Activated CD4-positive, alpha-beta T cell treated with anti-CD3 and anti-CD28 coated beads for 24 hours (primary cell): ENCODE measurements at regions not wholly inside any gene's neighbourhood (a gene's known extent, or its start where the extent isn't known, plus 50 kb on each side); places are given as distances from the start of the nearest gene placed in this dataset.

Source experiments
- DNase-seq, 2 donors: peaks; one replicate each; pipeline ENCODE4 v3.0.0-alpha.2; 2020; ENCODE audit warnings: low read depth in 2 of 2

- DNase-seq: no peak
These were observed 86.1 kb upstream of the CD83 start for GRCh38 chr6:14031516-14031915.

DNA sequence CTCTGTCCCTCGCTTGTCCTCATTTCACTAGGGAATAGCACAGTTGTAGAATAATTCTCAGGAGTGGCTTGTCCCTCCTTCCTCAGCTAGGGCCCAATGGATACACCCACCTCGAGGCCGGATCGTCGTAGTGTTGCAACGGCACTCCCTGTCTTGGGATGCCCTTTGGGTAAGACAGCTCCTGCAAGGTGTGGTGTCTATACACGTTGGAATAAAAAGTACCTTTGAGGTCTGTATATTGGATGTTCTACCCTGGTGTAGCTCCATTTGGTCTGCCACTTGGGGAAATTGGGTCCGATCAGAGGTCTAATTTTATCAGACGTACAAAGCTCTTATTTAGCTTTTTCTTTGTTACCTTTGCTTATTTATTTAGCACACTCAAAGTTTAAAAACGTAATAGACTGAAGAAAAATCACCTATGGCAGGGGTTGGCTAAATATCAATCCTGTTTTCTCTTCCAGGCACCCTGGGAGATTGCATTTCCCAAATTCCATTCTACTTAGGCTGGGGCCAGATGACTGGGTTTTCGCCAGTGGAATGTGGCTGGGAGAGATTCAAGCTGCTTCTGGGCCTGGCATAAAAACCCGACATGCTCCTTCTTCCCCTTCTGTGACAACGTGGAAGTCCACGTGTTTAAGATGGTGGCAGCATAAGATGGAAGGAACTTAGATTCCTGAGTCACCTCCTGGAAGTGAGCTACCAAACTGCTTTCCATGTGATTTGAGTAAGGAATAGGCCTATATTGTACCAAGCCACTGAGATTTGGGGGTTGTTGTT is 82.3 kb upstream of the CD83 start:
- no peak for DNase-seq

DNA sequence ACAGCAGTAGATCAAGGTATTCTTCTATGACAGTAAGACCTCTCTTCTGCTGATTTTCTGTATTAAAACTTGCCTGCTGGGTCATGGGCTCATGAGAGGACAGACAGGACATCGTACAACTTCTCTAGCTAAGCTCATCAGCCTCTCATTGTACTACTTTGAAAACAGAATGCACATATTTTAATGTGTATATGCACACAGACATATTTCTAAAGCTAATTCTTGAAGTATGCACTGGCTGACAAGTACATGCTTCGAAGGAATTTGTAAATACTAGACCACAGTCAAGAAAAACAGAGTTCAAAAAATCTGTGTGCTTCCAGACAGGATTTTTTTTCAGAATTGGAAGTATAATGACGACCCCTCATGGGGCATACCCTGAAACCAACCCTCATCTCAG is 81.7 kb upstream of the CD83 start:
- no peak for DNase-seq

- no peak for DNase-seq
These were observed 80.7 kb upstream of the CD83 start for GRCh38 chr6:14036911-14037310.

DNA sequence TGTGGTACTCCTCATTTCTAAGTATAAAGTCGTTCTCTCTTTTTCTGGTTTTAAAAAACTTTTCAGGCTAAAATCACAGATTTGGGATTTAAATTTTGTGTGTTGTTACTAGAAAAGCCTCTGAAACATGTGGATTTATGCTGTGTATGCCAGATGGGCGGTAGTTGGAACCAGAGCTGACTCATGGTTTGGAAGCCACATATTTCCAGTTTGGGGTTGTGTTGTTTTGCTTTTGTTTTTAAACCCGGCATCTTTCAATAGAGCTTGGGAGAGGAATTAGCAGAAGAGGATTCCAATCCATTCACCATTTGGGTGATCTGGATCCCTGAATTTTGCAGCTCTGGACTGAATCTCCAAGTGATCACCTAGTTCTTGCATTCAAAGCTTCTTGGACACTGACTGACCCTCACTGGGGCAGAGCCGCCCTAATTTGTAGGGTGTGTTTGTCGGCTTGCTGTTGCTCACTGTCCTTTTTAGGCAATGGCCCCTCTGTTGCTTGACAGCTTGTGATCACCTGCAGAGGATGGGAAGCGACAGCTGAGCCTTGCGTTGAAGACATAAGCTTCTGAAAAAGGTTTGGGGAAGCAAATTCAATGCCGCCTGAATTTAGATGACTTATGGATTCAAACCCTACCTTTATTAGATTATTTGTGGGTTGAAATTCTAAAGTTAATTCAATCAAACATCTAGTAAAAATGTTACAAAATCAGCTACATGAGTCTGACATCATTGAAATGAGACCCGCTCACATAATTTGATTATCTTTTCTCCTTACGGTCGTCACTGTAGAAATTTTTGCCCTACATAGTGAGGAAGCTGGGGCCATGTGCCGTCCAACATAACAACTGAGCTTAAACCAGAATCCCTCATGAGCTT is 79.9 kb upstream of the CD83 start:
- DNase-seq: no peak

- DNase-seq: no peak
These were observed 78.8 kb upstream of the CD83 start for GRCh38 chr6:14038467-14039437.

DNA sequence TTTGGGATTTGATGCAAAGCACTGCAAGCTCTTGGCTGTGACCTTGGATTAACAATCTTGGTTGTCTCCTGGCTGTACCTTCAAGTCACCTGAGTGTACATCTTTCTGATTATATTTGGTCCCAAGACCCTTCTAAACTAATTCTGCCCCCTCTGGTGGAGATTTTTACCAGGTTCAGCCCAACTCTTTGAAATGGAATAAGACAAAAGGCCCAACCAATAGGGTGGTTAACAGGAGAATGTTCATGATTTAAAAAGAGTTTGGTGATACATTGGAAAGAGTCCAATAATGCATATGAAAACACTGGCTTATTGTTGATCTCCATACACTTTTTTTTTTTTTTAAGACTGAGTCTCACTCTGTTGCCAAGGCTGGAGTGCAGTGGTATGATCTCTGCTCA is 77.5 kb upstream of the CD83 start:
- no peak for DNase-seq

- peak; percentile 19 to 35 for DNase-seq
These were observed 71.0 kb upstream of the CD83 start for GRCh38 chr6:14046476-14047068.

GRCh38 chr6:14047151-14047740 is 70.3 kb upstream of the CD83 start:
- DNase-seq: no peak

GRCh38 chr6:14048837-14049236 is 68.7 kb upstream of the CD83 start:
- no peak for DNase-seq

GRCh38 chr6:14051355-14051754 is 66.2 kb upstream of the CD83 start:
- no peak for DNase-seq

DNA sequence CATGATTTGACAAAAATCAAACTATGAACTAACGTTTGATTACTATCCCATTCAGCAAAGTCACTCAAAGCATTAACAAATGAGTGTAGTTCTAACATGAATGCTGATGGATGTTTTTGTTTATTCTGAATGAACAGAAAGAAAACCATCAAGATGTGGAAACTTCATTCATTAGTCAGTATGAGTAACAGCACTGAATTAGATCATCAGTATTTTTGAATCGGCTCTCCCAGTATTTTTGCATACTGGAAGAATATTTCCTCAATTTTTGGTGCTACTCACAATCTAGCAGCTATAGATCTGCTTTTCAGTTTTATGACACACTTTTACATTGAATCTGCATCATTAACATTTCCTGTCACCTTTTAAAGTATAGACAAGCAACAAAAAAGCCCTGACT is 63.8 kb upstream of the CD83 start:
- DNase-seq: no peak

DNA sequence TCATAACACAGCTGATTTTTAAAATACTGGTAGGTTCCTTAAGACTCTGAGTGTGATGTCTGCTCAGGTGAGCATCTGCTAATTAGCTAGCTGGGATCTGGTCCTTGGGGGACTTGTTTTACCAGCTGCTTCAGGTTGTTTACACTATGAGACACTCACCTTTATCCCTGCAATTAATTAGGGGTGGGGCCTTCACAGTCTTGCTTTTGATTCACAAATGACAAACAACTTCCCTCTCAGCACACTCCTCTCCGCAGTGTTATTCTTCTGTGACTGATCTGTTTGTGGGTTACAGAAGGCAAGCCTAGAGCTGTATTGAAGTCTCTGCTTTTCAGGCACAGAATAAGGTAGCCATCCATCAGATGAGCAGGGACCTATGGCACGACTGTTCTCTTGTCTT is 62.0 kb upstream of the CD83 start:
- no peak for DNase-seq

- no peak for DNase-seq
These were observed 59.4 kb upstream of the CD83 start for GRCh38 chr6:14058029-14058695.

GRCh38 chr6:14058735-14059134 is 58.8 kb upstream of the CD83 start:
- no peak for DNase-seq

DNA sequence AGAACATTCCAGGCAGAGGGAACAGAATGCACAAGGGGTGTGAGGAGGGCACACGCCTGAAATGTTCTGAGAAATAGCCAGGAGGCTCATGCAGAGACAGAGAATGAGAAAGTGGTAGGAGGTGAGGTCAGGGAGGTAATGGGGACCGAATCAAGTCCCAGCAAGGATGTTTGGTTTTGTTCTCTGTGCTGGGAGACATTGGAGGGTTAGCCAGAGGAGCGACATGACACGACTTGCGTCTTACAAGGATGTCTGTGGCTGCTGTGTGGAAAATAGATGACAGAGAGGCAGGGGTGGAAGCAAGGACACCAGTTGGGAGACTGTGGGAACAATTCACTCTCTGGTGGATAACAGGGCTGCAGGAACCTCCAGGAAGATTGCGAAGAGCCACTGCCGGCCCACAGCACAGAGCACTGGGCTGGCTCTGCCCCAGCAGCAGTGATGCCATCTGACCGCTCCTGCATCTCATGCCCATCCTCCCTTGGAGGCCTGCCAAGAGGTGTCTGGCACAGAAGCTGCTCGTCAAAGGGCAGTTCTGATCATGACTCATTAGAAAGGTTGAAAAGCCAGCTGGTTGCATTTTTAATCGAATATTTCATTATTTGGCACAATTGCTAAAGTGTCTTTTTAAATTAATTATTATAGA is 57.7 kb upstream of the CD83 start:
- no peak for DNase-seq

DNA sequence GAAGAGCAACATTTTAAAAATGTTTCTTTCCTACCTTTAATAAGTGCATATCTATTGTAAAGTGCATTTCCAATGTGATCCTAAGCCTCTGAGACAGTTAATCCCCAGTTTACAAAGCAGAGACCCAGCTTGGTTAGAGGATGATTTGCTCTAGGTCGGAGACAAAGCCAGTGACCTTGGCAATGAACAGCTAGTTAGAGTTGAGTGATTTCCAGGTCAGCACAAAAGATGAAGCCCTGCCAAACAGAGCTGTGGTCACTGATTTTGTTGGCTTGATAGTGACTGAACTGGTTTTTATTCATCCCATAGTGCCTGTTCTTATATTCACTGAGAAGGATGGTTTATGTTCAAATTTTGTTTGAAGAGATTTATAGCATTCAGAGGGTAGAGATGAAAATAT is 56.6 kb upstream of the CD83 start:
- DNase-seq: no peak

DNA sequence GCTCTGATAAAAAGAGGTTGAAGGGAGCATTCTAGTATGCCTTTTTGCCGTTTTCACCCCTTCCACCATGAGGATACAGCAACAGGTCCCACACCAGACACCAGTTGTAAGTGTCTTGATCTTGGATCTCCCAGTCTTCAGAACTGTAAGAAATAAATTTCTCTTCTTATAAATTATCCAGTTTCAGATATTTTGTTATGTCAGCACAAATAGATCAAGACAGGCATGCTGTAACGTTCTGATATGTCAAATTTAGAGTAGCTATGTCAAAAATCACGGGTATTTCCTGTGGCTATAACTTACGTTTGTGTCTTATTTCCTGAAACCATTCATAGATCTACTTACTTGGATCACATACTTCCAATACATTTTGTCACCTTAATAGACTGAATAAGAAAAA is 55.9 kb upstream of the CD83 start:
- no peak for DNase-seq

DNA sequence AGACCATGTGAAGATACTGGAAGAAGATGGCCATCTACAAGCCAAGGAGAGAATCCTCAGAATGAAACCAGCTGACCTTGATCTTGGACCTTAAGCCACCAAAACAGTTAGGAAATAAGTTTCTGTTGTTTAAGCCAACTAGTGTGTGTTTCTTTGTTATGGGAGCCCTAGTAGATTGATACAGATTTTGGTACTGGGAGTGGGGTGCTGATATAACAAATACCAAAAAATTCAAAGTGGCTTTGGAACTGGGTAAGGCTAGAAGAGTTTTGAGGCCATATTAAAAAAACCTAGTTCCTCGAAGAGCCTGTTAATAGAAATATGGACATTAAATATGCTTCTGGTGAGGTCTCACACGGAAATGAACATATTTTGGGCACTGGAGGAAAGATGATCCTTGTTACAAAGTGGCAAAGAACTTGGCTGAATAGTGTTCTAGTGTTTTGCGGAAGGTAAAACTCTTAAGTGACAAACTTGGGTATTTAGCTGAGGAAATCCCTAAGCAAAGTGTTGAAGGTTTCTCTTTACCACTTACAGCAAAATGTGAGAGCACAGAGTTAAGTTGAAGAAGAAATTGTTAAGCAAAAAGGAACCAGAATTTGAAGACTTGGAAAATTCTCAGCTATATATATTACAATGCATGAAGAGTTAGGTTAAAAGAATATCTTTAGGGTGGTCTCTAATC is 55.1 kb upstream of the CD83 start:
- no peak for DNase-seq

GRCh38 chr6:14063756-14064155 is 53.8 kb upstream of the CD83 start:
- DNase-seq: no peak
